ENCODE measurements at regions not wholly inside any gene's neighbourhood (a gene's known extent, or its start where the extent isn't known, plus 50 kb on each side); places are given as distances from the start of the nearest gene placed in this dataset.

GRCh38 chr11:39174965-39175364 lies 2284.5 kb downstream of the LRRC4C start:
- no peak overlapping the region for H3K9ac ChIP-seq (ENCODE audit: low read length)
- DNase-seq (ENCODE audit: low read depth, low spot score) (no peak), ATAC-seq (no peak)
- no peak overlapping the region for H3K27ac ChIP-seq (ENCODE audit: low read depth, low read length)
- H3K9me2 ChIP-seq (ENCODE audit: insufficient read depth): no peaks in the 10 kb centered on the region
- H2AFZ ChIP-seq (ENCODE audit: low read depth, low read length, poor library complexity, severe bottlenecking): no peak overlapping the region
- H3K9me3 ChIP-seq (ENCODE audit: control insufficient read depth in 1 of 2, insufficient read depth in 1 of 2, low read depth in 1 of 2, low read length in 2 of 2): peaks cover 0 to 9% of the 10 kb centered on the region in 2 experiments; a peak in 1 of 4 replicates
- H3K36me3 ChIP-seq (ENCODE audit: control insufficient read depth in 1 of 2, insufficient read depth in 2 of 2, low read length in 2 of 2): no peaks in the 10 kb centered on the region; a peak in 1 of 4 replicates
- H3K4me1 ChIP-seq (ENCODE audit: control insufficient read depth in 1 of 2, insufficient read depth in 2 of 2, low read length in 2 of 2): no peaks in the 10 kb centered on the region
- ChIA-PET CTCF (no interaction called here), POLR2A (no interaction called here), RAD21 (ENCODE audit: low non-redundant PET in 1 of 2, low total read pairs in 2 of 2, uncharacterized antibody in 2 of 2, unreplicated experiment in 2 of 2) (no interaction called here)
- no peaks in the 10 kb centered on the region for H3K79me2 ChIP-seq (ENCODE audit: insufficient read depth, low read length)
- TF ChIP-seq CEBPB (IDR thresholded peaks at IDR 0.05; ENCODE audit: low read depth) (no peak), YY1 (IDR thresholded peaks at IDR 0.05; ENCODE audit: extremely low read depth, insufficient replicate concordance, low read depth, low read length) (no peak), ATF3 (IDR thresholded peaks at IDR 0.05) (no peak), REST (IDR thresholded peaks at IDR 0.05; ENCODE audit: low read depth) (no peak), JUND (IDR thresholded peaks at IDR 0.05) (no peak)
- H3K27me3 ChIP-seq (ENCODE audit: insufficient read depth, low read length): no peaks in the 10 kb centered on the region
- no TSS peak for BruUV-seq (replicated peaks)
- H3K4me3 ChIP-seq (replicated peaks in 1 of 2; ENCODE audit: low read depth in 1 of 2, low read length in 2 of 2): no peak overlapping the region
- no peaks in the 10 kb centered on the region for H4K20me1 ChIP-seq (ENCODE audit: insufficient read depth)
- no peak overlapping the region for H3K4me2 ChIP-seq (ENCODE audit: low read length)
- intact Hi-C loops (cut with micrococcal nuclease): no loop called here

GRCh38 chr11:39174196-39174595 lies 2285.3 kb downstream of the LRRC4C start:
- ChIA-PET POLR2A (no interaction called here), CTCF (no interaction called here), RAD21 (ENCODE audit: low non-redundant PET in 1 of 2, low total read pairs in 2 of 2, uncharacterized antibody in 2 of 2, unreplicated experiment in 2 of 2) (no interaction called here)
- Histone ChIP-seq H3K9ac (ENCODE audit: low read length) (no peak overlapping the region), H3K27me3 (ENCODE audit: insufficient read depth, low read length) (no peaks in the 10 kb centered on the region), H3K9me3 (ENCODE audit: control insufficient read depth in 1 of 2, insufficient read depth in 1 of 2, low read depth in 1 of 2, low read length in 2 of 2) (0 out of 4 replicates have a peak, but pooled peaks cover 0 to 6% of the 10 kb centered on the region in 2 experiments), H4K20me1 (ENCODE audit: insufficient read depth) (no peaks in the 10 kb centered on the region), H3K36me3 (ENCODE audit: control insufficient read depth in 1 of 2, insufficient read depth in 2 of 2, low read length in 2 of 2) (no peaks in the 10 kb centered on the region; a peak in 1 of 4 replicates), H3K4me1 (ENCODE audit: control insufficient read depth in 1 of 2, insufficient read depth in 2 of 2, low read length in 2 of 2) (no peaks in the 10 kb centered on the region), H3K27ac (ENCODE audit: low read depth, low read length) (no peak overlapping the region), H3K9me2 (ENCODE audit: insufficient read depth) (no peaks in the 10 kb centered on the region), H3K79me2 (ENCODE audit: insufficient read depth, low read length) (no peaks in the 10 kb centered on the region), H2AFZ (ENCODE audit: low read depth, low read length, poor library complexity, severe bottlenecking) (no peak overlapping the region), H3K4me2 (ENCODE audit: low read length) (no peak overlapping the region), H3K4me3 (replicated peaks in 1 of 2; ENCODE audit: low read depth in 1 of 2, low read length in 2 of 2) (no peak overlapping the region)
- no peak for TF ChIP-seq POLR2A (IDR thresholded peaks at IDR 0.05; ENCODE audit: borderline replicate concordance, extremely low read depth, insufficient read depth, insufficient read length)
- TF ChIP-seq EZH2phosphoT487 (IDR thresholded peaks at IDR 0.05; ENCODE audit: borderline replicate concordance): no peak
- no peak for TF ChIP-seq YY1 (IDR thresholded peaks at IDR 0.05; ENCODE audit: extremely low read depth, insufficient replicate concordance, low read depth, low read length)
- TF ChIP-seq RAD21 (IDR thresholded peaks at IDR 0.05; ENCODE audit: low read depth): no peak
- no peak for TF ChIP-seq ELF1 (IDR thresholded peaks at IDR 0.05; ENCODE audit: borderline replicate concordance, low read depth)
- no peak for TF ChIP-seq POLR2AphosphoS5 (IDR thresholded peaks at IDR 0.05; ENCODE audit: low read depth, low read length)
- no peak for TF ChIP-seq ZFX (IDR thresholded peaks at IDR 0.05)
- no peak for TF ChIP-seq SIN3A (IDR thresholded peaks at IDR 0.05; ENCODE audit: low read depth)
- TF ChIP-seq SP1 (IDR thresholded peaks at IDR 0.05; ENCODE audit: low read depth): no peak
- TF ChIP-seq ATF3 (IDR thresholded peaks at IDR 0.05): no peak
- TF ChIP-seq CBX3 (IDR thresholded peaks at IDR 0.05; ENCODE audit: low read depth): no peak
- intact Hi-C loops (cut with micrococcal nuclease): no loop called here
- BruUV-seq (replicated peaks): no TSS peak
- DNase-seq (ENCODE audit: low read depth, low spot score): no peak
- no peak for ATAC-seq
